Cerebellar nuclear complex (tissue), 1 donor: ENCODE measurements at regions not wholly inside any gene's neighbourhood (a gene's known extent, or its start where the extent isn't known, plus 50 kb on each side); places are given as distances from the start of the nearest gene placed in this dataset.
A peak's percentile ranks its signal among the peaks of the same experiment; 100 is the strongest.
"Not testable (repeated sequence)": the region's sequence is repeated elsewhere in the genome, so short reads cannot be mapped to it uniquely, and the experiment has no call there.

Experiments
- DNase-seq, 2 experiments: peaks; one replicate each; lab custom pipeline; 2025; lab: John Stamatoyannopoulos, UW

- DNase-seq: no peak
These were observed 257.8 kb downstream of the NUAK1 start for GRCh38 chr12:105880824-105881388.

GRCh38 chr12:105882404-105882803 is 256.4 kb downstream of the NUAK1 start:
- no peak for DNase-seq

GRCh38 chr12:105887131-105887530 is 251.6 kb downstream of the NUAK1 start:
- no peak for DNase-seq

DNA sequence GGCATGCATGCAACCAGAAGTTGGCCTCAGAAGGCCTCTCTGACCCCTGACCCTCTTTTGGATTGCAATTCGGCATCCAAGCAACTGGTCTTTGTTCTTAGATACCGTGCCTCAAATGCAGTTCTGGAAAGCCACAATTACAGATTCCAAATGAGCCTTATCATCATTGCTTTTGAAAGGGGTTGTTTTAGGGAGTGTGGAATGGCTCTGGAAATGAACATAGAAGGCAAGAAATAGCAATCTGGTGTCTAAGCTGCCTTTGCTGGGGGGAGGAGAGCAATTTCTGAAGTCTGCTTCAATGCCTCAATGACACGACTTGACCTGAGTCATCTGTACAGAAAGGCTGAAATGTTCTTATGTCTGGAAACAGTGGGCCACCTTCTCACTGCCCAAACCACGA is 250.1 kb downstream of the NUAK1 start:
- no peak for DNase-seq

DNA sequence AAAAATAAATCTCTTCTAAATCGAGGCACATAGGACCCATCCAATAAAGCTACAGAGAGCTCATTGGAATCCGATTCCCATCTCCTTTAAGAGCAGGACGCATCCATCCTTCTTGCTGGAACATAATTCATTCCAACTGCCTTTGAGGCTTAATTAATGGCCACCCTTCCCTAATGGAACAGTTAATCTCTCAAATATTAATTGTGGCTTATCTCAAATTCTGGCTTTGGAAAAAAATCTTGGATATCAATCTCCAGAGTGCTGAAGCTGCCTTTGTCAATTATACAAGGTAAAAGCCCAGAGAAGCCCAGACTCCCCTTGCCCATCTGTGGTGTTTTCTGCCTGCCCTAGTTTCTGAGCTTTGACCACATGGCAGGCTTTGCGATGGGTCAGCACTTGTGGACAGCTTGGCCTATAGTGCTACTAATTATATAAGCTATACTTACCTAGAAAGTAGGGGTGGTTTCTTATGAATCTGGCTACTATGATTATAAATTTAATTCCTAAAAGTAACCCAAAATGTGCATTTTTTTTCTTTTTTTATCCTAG is 246.3 kb downstream of the NUAK1 start:
- no peak for DNase-seq

DNA sequence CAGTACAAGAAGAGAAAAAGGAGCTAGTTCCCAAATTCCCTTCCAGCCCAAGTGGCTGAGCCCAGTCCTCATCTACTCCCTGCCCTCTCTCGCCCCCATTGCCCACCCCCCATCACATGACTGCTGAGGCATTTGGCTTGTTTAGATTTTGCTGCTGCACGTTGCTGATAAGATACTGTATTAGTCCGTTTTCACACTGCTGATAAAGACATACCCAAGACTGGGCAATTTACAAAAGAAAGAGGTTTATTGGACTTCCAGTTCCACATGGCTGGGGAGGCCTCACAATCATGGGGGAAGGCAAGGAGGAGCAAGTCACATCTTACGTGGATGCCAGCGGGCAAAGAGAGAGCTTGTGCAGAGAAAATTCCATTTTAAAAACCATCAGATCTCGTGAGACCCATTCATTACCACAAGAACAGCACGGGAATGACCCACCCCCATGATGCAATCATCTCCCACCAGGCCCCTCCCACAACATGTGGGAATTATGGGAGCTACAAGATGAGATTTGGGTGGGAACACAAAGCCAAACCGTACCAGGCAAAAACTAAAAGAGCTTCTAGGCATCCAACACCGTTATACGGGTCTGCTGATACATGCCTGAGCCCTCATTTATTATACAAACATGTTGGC is 243.4 kb downstream of the NUAK1 start:
- DNase-seq: not testable (repeated sequence)

DNA sequence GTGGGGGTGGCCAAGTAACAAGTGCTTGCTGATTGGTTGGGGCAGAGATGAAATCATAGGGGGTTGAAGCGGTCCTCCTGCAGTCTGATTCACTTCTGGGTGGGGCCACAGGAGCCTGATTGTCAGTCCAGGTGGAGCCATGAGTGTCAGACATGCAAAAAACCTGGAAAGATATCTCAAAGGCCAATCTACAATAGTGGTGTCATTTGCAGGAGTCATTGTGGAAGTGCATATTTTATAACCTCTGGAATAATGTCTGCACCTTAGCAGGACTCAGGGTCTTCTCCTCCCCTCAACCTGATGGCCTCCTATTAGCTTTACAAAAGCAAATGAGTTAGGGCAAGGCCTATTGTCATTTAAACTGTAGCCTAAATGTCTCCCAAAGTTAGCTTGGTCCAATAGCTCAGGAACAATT is 241.4 kb downstream of the NUAK1 start:
- DNase-seq: no peak

GRCh38 chr12:105898271-105898670 is 240.5 kb downstream of the NUAK1 start:
- not testable (repeated sequence) for DNase-seq

DNA sequence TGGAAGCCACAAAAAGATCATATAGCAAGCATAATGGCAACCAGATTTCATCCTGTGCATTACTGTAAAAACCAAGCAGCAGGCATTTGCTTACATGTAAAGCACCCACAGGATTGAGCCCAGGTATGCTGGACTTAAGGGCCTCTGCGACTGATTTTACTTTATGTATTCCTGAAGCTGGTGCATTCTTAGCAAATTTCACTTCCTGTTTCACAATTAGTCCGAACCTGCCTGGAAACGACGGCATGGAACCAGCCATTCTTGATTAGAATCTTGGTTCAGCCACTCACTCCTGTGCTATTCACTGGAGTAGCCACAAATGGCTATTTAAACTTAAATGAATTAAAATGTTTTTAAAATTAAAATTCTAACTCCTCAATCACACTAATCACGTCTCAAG is 239.2 kb downstream of the NUAK1 start:
- DNase-seq: no peak

DNA sequence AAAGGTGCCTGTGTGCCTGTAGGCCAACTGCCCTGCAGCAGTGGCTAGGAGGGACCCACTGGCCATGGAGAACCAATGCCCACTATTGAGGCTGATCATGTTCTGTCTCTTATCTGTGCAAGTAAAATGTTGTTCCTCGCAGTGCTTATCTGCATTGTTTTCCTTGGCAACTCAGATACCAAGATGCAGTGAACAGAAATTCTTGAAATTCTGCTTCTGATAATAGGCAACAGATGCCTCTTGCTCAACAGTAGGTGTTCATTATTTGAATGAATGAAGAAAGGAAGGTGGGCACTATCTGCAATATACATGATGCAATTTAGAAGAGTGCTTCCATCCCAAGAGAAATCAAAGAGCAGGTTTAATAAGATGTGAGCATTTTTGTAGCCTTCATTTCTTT is 232.2 kb downstream of the NUAK1 start:
- DNase-seq: no peak

DNA sequence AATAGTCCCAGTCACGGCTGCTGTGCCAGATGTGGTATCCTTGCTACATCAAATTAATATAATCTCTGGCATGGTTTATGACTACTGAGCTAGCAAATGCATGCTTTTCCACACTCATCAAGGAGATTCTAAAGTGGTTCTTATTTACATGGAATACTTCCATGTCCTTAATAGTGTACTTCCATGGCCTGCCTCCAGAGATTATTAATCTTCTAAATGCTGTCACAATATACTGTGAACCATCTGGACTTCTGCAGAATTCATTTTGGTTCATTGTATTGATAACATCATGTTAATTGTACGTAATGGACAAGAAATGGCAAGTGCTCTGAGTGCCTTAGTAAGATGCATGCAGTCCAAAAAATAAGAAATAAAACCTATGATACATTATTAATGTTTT is 230.8 kb downstream of the NUAK1 start:
- DNase-seq: no peak

GRCh38 chr12:105910030-105910429 is 228.7 kb downstream of the NUAK1 start:
- DNase-seq: no peak

DNA sequence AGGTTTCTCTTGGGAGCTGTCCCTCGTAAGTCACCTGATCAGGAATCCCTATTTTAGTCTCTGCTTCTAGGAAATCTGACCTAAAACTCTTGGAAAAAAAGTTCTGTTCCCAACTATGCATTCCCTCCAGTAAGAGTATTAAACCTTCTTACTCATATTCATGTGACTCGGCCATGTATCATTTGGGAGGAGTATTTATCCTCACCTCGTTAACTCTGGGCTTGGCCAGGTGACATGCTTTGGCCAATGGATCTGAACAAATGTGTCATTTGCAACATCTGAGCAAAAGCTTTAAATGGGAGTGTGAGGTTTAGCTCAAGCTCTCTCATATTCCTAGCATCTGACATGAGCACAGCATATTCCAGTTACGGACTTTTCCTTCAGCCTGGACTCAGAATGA is 226.8 kb downstream of the NUAK1 start:
- no peak for DNase-seq

- no peak for DNase-seq
These were observed 225.7 kb downstream of the NUAK1 start for GRCh38 chr12:105912882-105913678.

GRCh38 chr12:105915997-105916759 is 222.6 kb downstream of the NUAK1 start:
- DNase-seq: no peak

GRCh38 chr12:105916760-105917039 is 222.1 kb downstream of the NUAK1 start:
- no peak for DNase-seq

DNA sequence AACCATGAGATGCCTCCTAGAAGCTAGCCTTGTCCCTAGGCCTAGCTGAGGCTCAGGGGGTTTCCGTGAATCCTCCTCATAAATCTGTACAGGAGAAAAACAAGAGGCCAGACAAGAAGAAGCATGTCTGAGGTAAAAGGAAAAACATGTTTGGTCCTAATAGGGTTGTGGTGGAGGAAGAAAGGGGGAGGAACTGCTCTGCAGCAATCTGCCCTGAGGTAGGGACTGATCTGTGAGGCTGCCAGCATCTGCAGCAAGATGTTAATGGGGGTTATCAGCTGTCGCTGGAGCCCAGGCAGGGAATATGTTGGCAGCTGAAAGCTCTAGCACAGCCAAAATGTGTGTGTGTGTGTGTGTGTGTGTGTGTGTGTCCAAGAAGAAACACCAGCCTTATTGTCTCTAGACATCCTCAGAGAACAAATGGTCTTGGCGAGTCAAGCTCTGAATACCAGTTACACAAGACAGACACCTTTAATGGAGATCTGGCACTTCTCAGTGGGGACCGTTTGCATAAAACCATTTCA is 218.5 kb downstream of the NUAK1 start:
- DNase-seq: no peak

- DNase-seq: no peak
These were observed 217.7 kb downstream of the NUAK1 start for GRCh38 chr12:105921055-105921454.

DNA sequence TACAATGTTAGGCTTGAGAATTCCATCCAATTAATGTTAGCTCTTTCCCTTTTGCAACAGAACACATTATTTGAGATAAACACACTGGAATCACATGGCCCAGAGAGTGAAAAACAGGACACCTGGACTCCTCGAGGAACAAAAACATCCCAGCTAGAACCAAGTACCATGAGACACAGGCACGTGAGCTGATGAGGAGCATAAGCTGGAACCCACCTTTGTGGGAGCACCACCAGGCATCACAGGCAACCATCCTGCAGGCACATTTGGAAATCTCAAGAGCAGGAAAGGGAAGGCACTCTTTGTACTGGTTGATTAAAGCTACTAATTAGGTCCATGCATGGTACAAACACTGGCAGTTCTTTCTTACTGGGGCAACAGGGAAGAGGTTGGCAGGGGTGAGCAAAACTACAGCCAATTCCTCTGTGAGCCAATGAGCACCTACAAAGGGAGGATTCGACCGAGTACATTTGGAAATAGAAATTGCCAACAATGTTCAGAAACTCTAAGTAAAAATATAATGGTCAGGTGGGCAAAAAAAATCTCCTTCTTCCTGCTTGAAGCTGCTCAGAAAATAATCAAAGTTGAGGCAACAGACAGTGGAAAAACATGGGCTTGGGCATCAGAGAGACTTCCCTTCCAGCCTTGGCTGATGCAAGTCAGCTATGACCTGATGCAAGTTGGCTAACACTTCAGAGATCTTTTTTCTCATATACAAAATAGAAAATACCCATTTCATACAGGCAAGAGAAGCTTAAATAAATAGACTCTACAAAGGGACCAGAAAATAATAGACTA is 216.7 kb downstream of the NUAK1 start:
- DNase-seq: peak; percentile 67 to 78

DNA sequence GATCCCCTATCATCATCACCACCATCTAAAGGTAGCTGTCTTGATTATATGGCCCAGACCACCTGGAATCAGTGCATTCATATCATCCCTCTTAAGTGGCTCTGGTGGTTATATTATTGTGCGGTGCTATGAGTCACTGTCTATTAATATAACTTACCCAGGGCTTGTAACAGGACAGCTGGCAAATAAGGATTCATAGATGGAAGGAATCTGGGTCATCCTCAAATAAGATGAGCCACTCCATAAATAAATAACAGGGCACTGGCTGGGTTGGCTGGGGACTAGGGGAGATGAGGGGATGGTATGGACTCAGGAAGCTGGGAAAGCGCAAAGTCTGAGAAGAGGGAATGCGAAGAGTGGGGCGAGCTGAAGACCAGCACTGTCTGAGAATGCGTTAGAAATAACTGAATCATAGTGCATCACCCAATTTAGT is 216.1 kb downstream of the NUAK1 start:
- DNase-seq: peak; percentile 33 to 53

DNA sequence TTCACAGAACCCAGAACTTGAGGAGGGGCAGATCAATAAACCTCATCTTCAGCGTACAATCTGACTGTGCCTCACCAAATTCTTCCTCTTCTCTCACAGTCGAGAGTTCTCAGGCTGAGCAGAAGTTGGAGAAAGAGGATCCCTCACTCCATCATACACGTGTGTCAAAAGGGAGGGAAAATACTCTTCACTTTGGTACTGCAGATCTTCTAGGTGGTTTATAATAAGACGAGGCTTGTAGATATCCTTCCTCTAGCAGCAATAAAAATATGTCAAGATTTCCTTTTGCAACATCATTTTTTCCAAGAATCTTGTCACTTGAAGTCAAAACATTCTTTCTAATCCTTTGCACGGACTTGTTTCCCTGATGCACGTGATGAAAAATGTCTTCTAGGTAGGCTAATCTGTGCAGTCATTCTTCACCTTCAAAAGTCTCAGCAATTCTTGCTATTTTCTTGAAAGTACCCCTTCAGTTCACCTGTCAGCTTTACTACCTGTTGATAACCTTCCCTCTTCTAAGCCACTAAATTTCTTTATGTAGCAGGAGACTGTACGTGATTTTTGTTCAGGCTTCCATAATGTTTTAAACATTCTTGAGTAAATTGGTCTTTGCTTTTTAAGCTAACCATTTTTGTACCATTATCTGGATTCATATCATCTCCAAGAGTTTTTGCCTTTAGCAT is 214.1 kb downstream of the NUAK1 start:
- DNase-seq: no peak
